NCI-H526 treated with DMSO at 0.1 percent for 48 hours (cell line): ENCODE measurements at regions not wholly inside any gene's neighbourhood (a gene's known extent, or its start where the extent isn't known, plus 50 kb on each side); places are given as distances from the start of the nearest gene placed in this dataset.
A peak's percentile ranks its signal among the peaks of the same experiment; 100 is the strongest.

Experiments
- DNase-seq: peaks from one replicate; lab custom pipeline; 2025; lab: John Stamatoyannopoulos, UW

GRCh38 chr18:56545464-56545863, 92.9 kb downstream of the TXNL1 start:
- DNase-seq, result no peak

GRCh38 chr18:56542476-56542875, 95.9 kb downstream of the TXNL1 start:
- DNase-seq, result no peak

GRCh38 chr18:56541793-56542192, 96.6 kb downstream of the TXNL1 start:
- peak; percentile 95 for DNase-seq

GRCh38 chr18:56541340-56541739, 97.1 kb downstream of the TXNL1 start:
- no peak for DNase-seq

- DNase-seq, result no peak
Measured at GRCh38 chr18:56538746-56539145, 99.6 kb downstream of the TXNL1 start.

GRCh38 chr18:56532176-56532840, 106.1 kb downstream of the TXNL1 start:
- DNase-seq, result no peak

- DNase-seq, result no peak
Measured at GRCh38 chr18:56522816-56523215, 115.6 kb downstream of the TXNL1 start.

- DNase-seq, result no peak
Measured at GRCh38 chr18:56521263-56521662, 117.1 kb downstream of the TXNL1 start.

GRCh38 chr18:56517761-56518160, 120.6 kb downstream of the TXNL1 start:
- no peak for DNase-seq

- no peak for DNase-seq
Measured at GRCh38 chr18:56517196-56517595, 121.2 kb downstream of the TXNL1 start.

GRCh38 chr18:56516789-56517188, 121.6 kb downstream of the TXNL1 start:
- no peak for DNase-seq

- no peak for DNase-seq
Measured at GRCh38 chr18:56515522-56515921, 122.9 kb downstream of the TXNL1 start.

- DNase-seq, result no peak
Measured at GRCh38 chr18:56511996-56512395, 126.4 kb downstream of the TXNL1 start.

- DNase-seq, result no peak
Measured at GRCh38 chr18:56510108-56510507, 128.3 kb downstream of the TXNL1 start.

GRCh38 chr18:56509656-56510055, 128.7 kb downstream of the TXNL1 start:
- no peak for DNase-seq

- no peak for DNase-seq
Measured at GRCh38 chr18:56508370-56509036, 129.9 kb downstream of the TXNL1 start.

GRCh38 chr18:56505971-56506370, 132.4 kb downstream of the TXNL1 start:
- DNase-seq, result no peak

- no peak for DNase-seq
Measured at GRCh38 chr18:56505293-56505692, 133.1 kb downstream of the TXNL1 start.

GRCh38 chr18:56501896-56502295, 136.5 kb downstream of the TXNL1 start:
- DNase-seq, result no peak

- no peak for DNase-seq
Measured at GRCh38 chr18:56495884-56496283, 142.5 kb downstream of the TXNL1 start.

- no peak for DNase-seq
Measured at GRCh38 chr18:56493531-56493930, 144.9 kb downstream of the TXNL1 start.

- DNase-seq, result no peak
Measured at GRCh38 chr18:56492136-56492535, 146.3 kb downstream of the TXNL1 start.

- DNase-seq, result no peak
Measured at GRCh38 chr18:56490942-56491341, 147.4 kb downstream of the TXNL1 start.

GRCh38 chr18:56489893-56490292, 148.5 kb downstream of the TXNL1 start:
- DNase-seq, result no peak
